Epidermal melanocyte (primary cell): ENCODE measurements at regions not wholly inside any gene's neighbourhood (a gene's known extent, or its start where the extent isn't known, plus 50 kb on each side); places are given as distances from the start of the nearest gene placed in this dataset.
"Not testable (repeated sequence)": the region's sequence is repeated elsewhere in the genome, so short reads cannot be mapped to it uniquely, and the experiment has no call there.

Experiments used
- DNase-seq: peaks from one replicate; pipeline ENCODE4 v3.0.0; 2011; ENCODE audit warnings: low spot score; ENCODE audit not compliant: insufficient read length

DNA sequence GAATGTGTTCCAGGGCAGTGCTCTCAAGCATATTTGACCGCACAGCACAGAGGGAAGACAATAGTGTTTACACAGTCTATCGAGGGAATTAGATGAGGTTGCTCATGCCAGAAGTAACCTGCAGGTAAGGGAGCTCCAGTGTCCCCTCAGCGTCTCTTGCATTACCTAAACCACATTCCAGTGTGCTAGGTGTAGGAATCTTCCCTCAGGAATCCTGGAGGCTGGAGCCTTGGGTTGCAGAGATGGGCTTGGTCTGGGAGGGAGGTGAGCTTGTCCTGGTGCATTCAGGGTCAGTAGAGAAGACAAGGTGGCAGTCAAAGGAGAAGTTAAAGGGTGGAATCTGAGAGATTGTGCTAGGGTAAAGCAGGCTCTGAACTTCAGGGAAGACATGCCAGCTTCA lies 56.3 kb downstream of the SOX14 start:
- DNase-seq = no peak

DNA sequence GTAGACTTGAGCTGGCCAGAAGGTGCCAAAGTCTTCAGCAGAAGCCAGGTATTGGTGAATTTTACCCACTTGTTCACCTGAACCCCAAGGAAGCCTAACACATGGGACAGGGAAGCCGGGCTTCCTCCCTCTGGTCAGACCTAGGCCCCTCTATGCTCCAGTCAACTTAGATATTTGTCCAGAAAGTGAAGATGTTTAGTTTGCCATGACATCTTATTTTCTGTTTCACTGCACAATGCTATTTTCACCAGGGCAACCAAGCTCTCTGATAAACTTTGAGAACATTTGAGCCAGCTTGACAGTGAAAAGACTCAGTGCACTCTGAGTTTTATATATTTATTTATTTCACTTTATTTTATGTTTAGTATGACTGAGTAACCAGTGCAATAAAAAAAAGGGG lies 71.0 kb downstream of the SOX14 start:
- DNase-seq = no peak

DNA sequence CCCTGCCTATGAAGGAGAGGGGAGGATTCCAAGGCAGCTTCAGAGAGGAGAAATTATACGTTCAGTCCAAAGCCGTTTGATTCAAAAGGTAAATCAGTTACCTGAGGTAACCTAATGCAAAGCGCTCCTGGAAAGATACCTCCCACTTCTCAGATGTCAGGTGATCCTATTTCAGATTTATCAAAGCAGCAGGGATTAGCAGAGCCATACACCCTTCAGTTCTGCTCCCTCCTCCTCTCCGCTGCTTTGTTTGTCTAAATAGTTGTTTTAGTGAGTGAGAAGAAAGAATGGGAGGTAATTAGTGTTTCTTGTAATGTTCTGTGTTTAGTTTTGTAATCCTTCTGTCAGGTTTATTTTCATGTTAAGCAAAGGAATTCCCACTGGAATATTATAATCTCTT lies 81.1 kb downstream of the SOX14 start:
- no peak for DNase-seq

DNA sequence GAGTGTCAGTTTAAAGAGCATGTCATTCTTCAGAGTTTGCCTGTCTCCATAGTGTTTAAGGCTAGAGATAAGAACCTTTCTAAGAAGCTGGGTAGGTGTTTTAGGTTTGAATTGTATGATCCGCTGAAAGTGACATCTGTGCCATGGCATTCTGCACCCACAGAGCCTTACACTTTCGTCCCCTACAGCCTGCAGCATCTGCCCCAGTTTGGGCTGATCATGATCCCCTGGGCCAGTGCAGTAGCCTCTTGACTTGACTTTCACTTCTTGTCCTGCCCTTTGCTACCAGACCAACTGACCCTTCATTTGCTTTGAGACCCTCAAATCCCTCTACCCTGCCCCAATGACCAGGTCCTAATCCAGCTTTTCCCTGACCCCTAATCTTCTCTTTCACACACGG lies 81.6 kb downstream of the SOX14 start:
- no peak for DNase-seq

DNA sequence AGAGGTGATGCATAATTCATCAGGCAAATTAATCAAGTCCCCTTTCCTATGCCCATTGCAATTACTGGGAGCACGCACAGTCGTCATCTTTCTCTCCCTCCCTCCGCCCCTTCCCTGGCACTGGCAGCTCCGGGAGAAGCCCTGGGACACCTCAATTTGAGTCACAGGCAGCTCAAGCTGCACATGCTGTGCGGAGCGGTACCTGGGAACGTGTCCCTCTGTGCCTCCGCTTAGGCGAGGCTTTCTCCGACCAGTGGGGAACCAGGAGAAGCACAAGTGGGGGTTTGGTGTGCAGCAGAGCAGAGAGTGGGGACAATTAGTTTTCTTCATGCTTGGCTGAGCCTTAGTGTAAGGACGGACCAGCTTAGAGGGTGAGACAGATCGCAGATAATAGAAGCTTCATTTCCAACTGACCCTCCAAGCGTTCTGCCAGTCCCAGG lies 88.3 kb downstream of the SOX14 start:
- DNase-seq = no peak

DNA sequence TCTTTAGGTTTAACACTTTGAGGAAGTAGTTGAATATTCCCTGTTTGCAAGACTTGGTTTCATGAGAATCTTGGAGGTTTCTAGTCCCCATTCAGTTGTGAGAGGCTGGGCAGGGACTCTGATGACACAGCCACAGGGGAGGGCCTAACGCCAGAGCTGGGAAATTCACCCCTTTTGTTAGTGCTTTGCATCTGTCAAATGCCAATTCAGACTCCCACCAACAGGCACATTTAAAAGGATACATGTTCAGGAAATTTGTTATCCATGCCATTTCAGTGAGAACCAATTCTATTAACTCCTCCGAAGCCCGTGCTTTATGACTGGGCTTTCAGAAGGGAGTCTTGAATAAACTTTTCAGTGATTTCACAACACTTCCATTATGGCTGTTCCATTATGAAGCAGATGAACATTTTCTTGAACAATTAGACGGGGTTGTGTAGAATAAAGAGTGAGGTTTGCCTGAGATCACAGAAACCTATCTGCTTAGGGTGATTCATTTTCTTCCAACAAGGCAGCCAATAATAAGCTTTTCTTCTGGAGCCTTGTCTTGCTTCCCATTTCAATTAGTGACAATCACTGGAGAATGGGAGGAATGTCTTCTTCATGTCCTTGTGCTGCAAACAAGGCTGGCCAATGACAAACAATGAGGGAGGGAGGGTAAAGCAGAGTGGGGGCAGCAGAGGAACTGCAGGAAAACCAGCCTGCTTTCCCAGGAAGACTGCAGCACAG lies 90.6 kb downstream of the SOX14 start:
- no peak for DNase-seq

DNA sequence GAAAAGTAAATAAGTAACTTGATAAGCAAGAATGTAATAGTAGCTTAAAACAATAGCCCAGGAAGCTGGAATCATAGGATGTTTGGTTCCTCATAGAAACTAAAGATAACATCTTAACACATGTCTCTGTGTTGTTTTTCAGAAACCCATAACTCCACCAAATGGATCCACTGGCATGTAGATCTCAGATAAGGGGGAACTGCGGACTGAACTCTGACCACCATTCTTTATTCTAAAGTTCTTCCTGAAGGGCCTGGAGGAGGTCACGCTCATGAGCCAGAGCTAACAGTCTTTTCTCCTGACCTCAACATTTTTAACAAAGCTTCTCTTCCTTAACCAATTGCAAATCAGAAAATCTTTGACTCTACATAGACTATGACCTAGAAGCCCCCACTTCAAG lies 101.9 kb downstream of the SOX14 start:
- no peak for DNase-seq

DNA sequence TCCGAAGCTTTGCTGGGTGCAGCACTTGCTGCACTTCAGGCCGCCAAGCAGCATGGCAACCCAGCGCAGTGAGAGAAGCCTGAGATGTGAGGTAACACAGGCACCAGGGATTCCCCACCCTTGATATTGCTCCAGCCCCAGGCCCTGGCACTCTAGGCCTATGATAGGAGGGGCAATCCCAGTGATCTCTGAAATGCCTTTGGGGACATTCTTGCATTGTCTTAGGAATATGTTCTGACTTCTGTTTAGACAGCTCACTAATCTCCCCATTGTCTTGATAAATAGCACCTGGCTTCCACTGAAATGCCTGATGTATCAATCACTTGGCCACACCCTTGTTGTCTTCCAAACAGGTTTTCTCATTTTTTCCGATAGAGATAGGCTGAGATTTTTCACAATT lies 102.8 kb downstream of the SOX14 start:
- DNase-seq = no peak

DNA sequence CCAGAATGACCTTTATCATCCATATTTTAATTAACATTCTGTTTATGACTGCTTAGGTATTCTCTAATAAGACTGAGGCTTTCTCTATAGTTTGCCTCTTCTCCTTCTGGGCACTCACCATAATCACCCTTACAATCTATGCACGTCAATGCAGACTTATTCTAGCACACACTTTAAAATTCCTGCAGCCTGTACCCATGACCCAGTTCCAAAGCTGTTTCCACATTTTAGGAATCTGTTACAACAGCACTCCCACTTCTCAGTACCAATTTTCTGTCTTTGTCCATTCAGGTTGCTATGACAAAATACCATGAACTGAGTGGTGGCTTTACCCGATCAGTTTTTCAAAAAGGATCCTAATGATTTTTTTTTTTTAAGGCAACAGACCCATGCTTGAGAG lies 103.5 kb downstream of the SOX14 start:
- no peak for DNase-seq

DNA sequence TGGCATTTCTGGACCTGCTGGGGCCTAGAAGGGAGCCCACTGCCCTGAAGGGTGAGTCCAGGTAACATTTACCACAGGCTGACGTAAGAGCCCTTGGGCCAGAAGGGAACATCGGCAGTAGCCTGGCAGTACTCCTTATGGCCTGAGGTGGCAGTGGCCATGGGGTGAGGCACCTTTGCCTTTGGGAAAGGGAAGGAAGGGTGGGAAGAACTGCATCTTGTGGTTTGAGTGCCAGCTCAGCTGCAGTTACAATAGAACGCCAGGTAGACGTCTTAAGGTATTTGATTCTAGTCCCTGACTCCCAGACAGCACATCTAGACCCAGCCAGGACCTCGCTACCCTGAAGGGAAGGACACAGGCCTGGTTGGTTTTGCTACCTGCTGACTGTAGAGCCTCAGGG lies 104.9 kb downstream of the SOX14 start:
- no peak for DNase-seq

DNA sequence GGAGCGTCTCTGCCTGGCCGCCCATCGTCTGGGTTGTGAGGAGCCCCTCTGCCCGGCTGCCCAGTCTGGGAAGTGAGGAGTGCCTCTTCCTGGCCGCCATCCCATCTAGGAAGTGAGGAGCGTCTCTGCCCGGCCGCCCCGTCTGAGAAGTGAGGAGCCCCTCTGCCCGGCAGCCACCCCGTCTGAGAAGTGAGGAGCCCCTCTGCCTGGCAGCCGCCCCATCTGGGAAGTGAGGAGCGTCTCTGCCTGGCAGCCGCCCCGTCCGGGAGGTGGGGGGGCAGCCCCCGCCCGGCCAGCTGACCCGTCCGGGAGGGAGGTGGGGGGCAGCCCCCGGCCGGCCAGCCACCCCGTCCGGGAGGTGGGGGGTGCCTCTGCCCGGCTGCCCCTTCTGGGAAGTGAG lies 108.5 kb downstream of the SOX14 start:
- DNase-seq = not testable (repeated sequence)

DNA sequence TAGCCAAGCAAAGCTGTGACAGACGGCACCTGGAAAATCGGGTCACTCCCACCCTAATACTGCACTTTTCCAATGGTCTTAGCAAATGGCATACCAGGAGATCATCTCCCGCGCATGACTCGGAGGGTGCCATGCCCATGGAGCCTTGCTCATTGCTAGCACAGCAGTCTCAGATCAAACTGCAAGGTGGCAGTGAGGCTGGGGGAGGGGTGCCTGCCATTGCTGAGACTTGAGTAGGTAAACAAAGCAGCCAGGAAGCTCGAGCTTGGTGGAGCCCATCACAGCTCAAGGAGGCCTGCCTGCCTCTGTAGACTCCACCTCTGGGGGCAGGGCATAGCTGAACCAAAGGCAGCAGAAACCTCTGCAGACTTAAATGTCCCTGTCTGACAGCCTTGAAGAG lies 113.1 kb upstream of the CLDN18 start:
- not testable (repeated sequence) for DNase-seq

DNA sequence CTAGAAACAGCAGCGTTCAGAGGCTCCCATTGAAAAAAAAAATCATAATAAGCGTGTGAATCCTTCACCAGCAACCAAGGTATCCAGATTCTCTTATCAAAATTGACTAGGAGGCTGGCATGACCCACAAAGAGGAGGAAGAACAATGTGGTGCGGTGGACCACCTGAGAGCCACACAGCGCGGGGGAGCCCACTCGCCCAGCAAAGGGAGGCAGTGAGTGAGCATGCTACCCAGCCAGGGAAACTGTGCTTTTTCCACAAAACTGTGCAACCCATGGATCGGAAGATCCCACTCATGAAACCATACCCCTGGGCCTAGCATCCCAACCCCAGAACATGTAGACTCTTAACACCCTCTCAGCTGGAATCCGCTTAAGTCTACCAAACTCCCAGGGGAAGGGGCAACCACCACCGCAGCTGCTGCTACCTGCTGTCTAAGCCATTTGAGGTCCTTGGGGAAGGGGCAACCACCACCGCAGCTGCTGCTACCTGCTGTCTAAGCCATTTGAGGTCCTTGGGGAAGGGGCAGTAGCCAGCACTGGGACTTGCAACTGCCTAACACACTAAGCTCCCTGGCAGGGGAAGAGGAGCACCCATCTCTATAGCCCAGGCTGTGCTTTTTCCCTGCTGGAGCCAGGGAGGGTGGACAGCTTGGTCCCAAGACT lies 102.8 kb upstream of the CLDN18 start:
- no peak for DNase-seq

DNA sequence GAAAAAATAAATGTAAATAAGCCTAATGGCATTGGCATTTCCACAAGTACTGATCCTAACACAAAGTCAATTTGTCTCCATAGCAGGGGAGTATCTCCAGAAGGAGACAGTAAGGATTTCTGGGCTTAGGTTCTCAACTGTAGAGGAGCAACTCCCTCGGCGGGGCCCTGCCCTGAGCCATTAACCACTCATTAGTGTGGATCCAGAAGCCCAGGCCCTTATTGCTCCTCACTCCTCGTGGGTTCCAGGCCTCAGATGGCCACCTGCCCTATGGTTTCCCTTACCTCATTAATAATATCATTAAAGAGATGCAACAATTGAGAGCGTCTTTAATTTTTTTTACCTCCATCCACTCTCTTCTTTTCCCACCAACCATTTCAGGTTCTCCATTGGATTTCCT lies 85.3 kb upstream of the CLDN18 start:
- no peak for DNase-seq

DNA sequence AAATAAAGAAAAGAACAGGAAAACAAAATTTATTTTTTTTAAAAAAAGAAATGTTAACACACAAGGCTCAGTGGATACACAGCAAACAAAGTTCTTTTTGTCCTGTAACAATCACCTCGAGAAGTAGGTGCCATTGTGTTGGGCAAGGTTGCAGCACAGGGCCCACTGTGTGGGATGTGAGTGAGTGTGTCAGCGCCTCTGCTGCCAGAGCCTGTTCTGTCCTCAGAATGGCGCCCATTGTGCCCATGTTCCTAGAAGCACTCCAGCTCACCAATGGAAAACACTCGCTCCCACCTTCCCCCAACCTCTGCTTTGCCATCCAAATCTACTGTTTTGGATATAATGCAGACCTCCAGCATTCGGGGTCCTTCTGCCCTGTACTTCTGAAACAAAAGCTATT lies 84.9 kb upstream of the CLDN18 start:
- DNase-seq = no peak

DNA sequence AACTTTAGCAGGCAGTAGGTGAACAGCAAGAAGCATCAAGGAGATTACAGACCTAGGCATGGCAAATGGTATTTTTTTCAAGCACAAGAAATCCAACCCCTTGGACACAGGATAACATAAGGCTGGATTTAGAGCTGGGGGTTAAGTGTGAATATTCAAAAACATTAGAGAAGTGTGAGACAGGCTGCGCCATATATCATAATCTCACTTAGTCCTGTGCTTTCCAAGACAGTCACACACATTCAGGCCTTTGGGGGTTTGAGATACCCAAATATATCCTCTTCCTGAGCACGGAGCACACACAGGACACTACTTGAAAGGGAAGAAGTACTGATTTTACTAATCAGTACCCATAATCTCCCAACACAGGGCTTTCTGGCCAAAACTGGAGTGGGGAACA lies 83.0 kb upstream of the CLDN18 start:
- DNase-seq = no peak

DNA sequence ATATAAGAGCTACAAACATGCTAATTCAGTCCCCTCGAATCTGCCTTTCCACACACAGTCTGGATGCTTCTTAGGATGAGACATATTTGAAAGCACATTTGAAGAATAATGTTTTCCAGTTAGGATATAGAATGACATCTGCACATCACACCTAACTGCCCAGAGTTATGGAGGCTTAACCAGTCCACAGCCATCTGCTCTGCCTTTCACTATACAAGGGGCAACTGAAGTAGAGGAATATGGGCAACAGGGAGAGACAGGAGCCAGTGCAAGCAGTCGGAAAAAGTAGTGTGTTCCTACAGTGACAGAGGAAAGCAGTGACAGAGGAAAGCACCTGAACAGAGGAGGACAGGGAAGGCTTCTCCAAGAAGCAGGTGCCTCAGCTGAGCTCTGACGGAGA lies 79.0 kb upstream of the CLDN18 start:
- DNase-seq = no peak

DNA sequence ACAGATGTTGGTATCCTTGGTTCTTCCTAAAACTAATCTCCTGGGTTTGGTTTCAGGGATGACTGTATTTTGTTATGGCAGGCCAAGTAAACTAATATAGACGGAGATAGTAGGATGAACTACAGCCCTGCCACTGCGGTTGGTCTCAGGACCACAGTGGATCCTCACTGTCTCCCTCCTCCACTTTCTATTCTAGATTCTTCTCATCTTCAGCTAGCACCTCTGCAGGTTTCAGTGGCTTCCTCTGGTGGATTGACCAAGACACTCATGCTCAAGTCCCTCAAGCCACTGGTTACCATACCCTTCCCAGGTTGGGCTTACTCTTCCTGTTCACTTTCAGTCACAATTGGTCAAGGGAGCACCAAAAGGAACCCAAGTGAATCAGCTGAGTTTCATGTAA lies 71.1 kb upstream of the CLDN18 start:
- DNase-seq = no peak

DNA sequence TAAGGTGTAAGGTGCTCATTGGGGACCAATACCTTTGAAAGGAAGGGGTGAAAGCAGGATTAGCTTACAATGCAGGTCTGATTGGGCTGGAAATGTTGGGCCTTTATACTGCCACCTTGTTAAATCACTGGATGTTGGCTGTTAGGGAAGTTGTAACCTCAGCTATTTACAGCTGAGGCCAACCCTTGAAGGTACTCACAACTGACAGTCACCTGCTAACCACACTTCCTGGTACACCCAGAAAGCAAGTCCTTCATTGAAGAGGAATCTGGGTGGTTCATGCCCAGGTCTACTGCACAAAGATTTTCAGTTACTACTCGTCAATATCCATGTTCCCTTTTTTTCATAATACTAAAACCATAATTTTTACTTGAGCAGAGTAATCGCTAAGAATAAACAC lies 65.4 kb upstream of the CLDN18 start:
- no peak for DNase-seq

DNA sequence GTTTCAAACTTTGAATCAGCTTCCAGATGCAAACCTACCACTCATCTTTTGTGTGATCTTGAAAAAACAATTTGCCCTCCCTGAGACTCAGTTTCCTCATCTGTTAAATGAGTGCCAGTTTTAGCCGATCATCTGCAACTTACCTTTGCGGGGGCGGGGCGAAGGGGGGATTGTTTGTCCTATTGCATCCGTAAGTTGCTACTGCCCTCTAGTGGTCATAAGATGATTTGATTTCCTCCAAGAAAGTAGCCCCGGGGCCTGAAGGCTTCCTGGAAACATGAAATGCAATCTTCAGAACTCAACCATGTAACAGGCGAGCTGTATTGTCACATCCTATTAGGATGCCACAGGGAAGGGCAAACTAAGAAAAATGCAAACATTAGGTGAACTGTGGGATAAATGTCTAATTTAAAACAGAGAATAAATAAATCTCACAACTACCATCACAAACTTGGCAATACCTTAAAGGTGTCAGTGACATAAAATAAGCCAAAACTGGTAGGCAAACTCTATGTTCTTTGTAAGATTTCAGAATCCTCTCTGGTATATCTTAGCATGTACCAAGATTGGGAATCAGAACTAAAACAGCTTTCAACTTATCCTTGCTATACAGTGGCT lies 63.5 kb upstream of the CLDN18 start:
- peak; percentile 46 for DNase-seq

DNA sequence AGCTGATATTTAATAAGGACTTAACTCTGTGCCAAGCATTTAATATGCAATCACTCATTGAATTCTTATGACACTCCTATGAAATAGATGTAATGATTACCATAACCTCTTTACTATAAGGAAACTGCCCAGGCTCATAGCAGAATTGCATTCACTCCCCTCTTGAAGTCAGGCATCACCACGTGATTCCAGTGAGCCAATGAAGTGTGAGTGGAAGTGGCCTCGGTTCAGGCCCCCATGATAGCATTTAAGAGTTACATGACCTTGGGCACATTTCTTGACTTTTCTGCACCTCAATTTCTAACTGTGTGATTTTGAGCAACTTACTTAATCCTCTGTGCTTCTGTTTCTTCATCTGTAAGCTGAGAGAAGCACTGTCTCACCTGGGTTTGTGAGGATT lies 62.8 kb upstream of the CLDN18 start:
- no peak for DNase-seq

DNA sequence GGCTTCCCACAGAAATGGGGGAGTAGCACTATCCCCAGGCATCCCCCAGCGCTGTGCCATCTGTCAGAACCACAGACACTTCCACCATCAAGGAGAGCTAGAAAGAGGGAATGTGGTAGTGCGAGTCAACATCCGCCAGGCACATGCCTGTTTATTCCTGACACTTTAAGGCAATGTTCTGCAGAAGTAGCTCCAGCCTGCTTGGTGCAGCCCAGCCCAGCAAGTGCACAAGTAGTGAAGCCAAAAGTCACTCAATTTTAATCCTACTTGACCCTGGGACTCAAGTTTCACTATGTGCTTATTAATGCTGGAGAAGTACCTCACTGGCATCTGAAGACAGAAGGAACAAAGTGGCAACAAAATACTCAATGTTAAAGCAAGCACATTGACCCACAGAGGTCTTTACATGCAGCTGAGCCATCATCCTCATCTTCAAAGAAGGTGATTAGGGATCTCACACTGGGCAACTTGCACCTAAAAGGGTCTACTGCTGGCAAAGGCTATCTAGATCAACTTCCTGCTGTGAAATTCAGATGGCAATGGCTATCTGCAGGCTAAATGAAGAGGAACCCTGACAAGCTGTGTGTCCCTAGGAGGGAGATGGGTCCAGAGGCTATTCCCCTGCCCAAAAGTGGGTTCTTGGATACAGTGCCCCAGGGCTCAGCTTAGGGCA lies 61.4 kb upstream of the CLDN18 start:
- DNase-seq = no peak
